ENCODE measurements at regions not wholly inside any gene's neighbourhood (a gene's known extent, or its start where the extent isn't known, plus 50 kb on each side); places are given as distances from the start of the nearest gene placed in this dataset.

GRCh38 chr7:9026121-9026520 is 592.7 kb downstream of the NXPH1 start:
- TF ChIP-seq CTCF (IDR thresholded peaks at IDR 0.05) (no peak), POLR2A (IDR thresholded peaks at IDR 0.05) (no peak)

All from testis (tissue), 2 donors.